Esophagus (tissue), 2 donors: ENCODE measurements at regions not wholly inside any gene's neighbourhood (a gene's known extent, or its start where the extent isn't known, plus 50 kb on each side); places are given as distances from the start of the nearest gene placed in this dataset.

Experiments used
- H3K27ac ChIP-seq, 2 donors: one replicate each; pipeline ENCODE4 v1.5.1; 2013; ENCODE audit warnings: low read depth in 2 of 2, mild to moderate bottlenecking in 2 of 2, inconsistent platforms in 1 of 2, low read length in 1 of 2, moderate library complexity in 1 of 2
- H3K27me3 ChIP-seq, 2 donors: one replicate each; pipeline ENCODE4 v1.6.1; 2013; ENCODE audit warnings: low read length in 2 of 2, control low read depth in 1 of 2, mild to moderate bottlenecking in 1 of 2; ENCODE audit not compliant: insufficient read depth in 2 of 2, control insufficient read depth in 1 of 2
- H3K36me3 ChIP-seq, 2 donors: one replicate each; pipeline ENCODE4 v1.6.1; 2013; ENCODE audit warnings: low read length in 1 of 2; ENCODE audit not compliant: control insufficient read depth in 2 of 2, insufficient read depth in 2 of 2
- H3K4me1 ChIP-seq, 2 donors: one replicate each; pipeline ENCODE4 v1.6.1; 2013; ENCODE audit warnings: low read length in 1 of 2; ENCODE audit not compliant: control insufficient read depth in 2 of 2, insufficient read depth in 2 of 2
- H3K4me3 ChIP-seq, 2 donors: one replicate each; pipeline ENCODE4 v1.5.1; 2013; ENCODE audit warnings: low read length in 2 of 2, mild to moderate bottlenecking in 2 of 2, low read depth in 1 of 2, moderate library complexity in 1 of 2
- H3K9me3 ChIP-seq, 2 donors: one replicate each; pipeline ENCODE4 v1.6.1; 2013; ENCODE audit warnings: mild to moderate bottlenecking in 2 of 2, low read depth in 1 of 2, low read length in 1 of 2, moderate library complexity in 1 of 2; ENCODE audit not compliant: control insufficient read depth in 2 of 2, insufficient read depth in 1 of 2
- WGBS, 2 donors: extraction: QIAGEN DNeasy Blood & Tissue Kit; methylation state at CpG; one replicate each; pipeline ENCODE4 v1.1.7; 2013; 5-methylcytosine and 5-hydroxymethylcytosine counted together
- donor health status: healthy with polysubstance abuse.
- donor health status: Bipolar disorder and iron deficiency.

GRCh38 chr4:96974295-96974694 lies 1134.4 kb downstream of the PDHA2 start:
- Histone ChIP-seq H3K27ac (no peak overlapping the region), H3K9me3 (no peaks in the 10 kb centered on the region), H3K36me3 (no peaks in the 10 kb centered on the region), H3K4me3 (no peak overlapping the region), H3K27me3 (no peaks in the 10 kb centered on the region), H3K4me1 (no peaks in the 10 kb centered on the region)
- WGBS, 2 donors: 51 to 63% methylated on average over 2 of the region's 2 CpGs

- Histone ChIP-seq H3K27me3 (no peaks in the 10 kb centered on the region), H3K9me3 (no peaks in the 10 kb centered on the region), H3K4me3 (no peak overlapping the region), H3K36me3 (no peaks in the 10 kb centered on the region), H3K4me1 (no peaks in the 10 kb centered on the region), H3K27ac (no peak overlapping the region)
- WGBS, 2 donors: 50 to 69% methylated on average over 1 of the region's 1 CpG
Measured at GRCh38 chr4:96983830-96984229, 1143.9 kb downstream of the PDHA2 start.

GRCh38 chr4:96986816-96987215 lies 1146.9 kb downstream of the PDHA2 start:
- Histone ChIP-seq H3K9me3 (peaks cover 0 to 4% of the 10 kb centered on the region in 2 donors), H3K27me3 (no peaks in the 10 kb centered on the region), H3K4me1 (no peaks in the 10 kb centered on the region), H3K27ac (no peak overlapping the region), H3K36me3 (no peaks in the 10 kb centered on the region), H3K4me3 (no peak overlapping the region)
- 55 to 64% methylated on average over 1 of the region's 1 CpG for WGBS, 2 donors

- Histone ChIP-seq H3K27ac (no peak overlapping the region), H3K4me1 (no peaks in the 10 kb centered on the region), H3K9me3 (peaks cover 0 to 4% of the 10 kb centered on the region in 2 donors), H3K36me3 (no peaks in the 10 kb centered on the region), H3K27me3 (no peaks in the 10 kb centered on the region), H3K4me3 (no peak overlapping the region)
- 80 to 89% methylated on average over 1 of the region's 1 CpG for WGBS, 2 donors
Measured at GRCh38 chr4:96991083-96991482, 1151.2 kb downstream of the PDHA2 start.

- H3K27me3 ChIP-seq: no peaks in the 10 kb centered on the region
- WGBS, 2 donors: 89% methylated on average over 4 of the region's 4 CpGs
Measured at GRCh38 chr4:96992443-96992842, 1150.8 kb downstream of the STPG2 start.

GRCh38 chr4:96993560-96993959 lies 1149.7 kb downstream of the STPG2 start:
- peaks cover 0 to 4% of the 10 kb centered on the region in 2 donors for H3K9me3 ChIP-seq
- H3K27ac ChIP-seq: no peak overlapping the region
- WGBS, 2 donors: 62 to 63% methylated on average over 3 of the region's 3 CpGs
- H3K27me3 ChIP-seq: no peaks in the 10 kb centered on the region
- H3K4me3 ChIP-seq: no peak overlapping the region
- no peaks in the 10 kb centered on the region for H3K4me1 ChIP-seq
- no peaks in the 10 kb centered on the region for H3K36me3 ChIP-seq

More at GRCh38 chr4:96992443-96992842, 1150.8 kb downstream of the STPG2 start:
- H3K4me3 ChIP-seq: no peak overlapping the region
- no peaks in the 10 kb centered on the region for H3K4me1 ChIP-seq
- H3K36me3 ChIP-seq: no peaks in the 10 kb centered on the region
- no peak overlapping the region for H3K27ac ChIP-seq
- H3K9me3 ChIP-seq: peaks cover 0 to 4% of the 10 kb centered on the region in 2 donors

GRCh38 chr4:97003715-97004114 lies 1139.6 kb downstream of the STPG2 start:
- Histone ChIP-seq H3K36me3 (no peaks in the 10 kb centered on the region), H3K4me3 (no peak overlapping the region), H3K9me3 (no peaks in the 10 kb centered on the region), H3K27me3 (no peaks in the 10 kb centered on the region), H3K27ac (no peak overlapping the region), H3K4me1 (no peaks in the 10 kb centered on the region)

GRCh38 chr4:97013309-97013708 lies 1130.0 kb downstream of the STPG2 start:
- H3K27me3 ChIP-seq: no peaks in the 10 kb centered on the region
- H3K4me3 ChIP-seq: no peak overlapping the region
- no peak overlapping the region for H3K27ac ChIP-seq
- no peaks in the 10 kb centered on the region for H3K4me1 ChIP-seq
- no peaks in the 10 kb centered on the region for H3K36me3 ChIP-seq
- 82 to 92% methylated on average over 3 of the region's 3 CpGs for WGBS, 2 donors
- H3K9me3 ChIP-seq: no peaks in the 10 kb centered on the region

GRCh38 chr4:97013711-97014110 lies 1129.6 kb downstream of the STPG2 start:
- WGBS, 2 donors: 64 to 69% methylated on average over 2 of the region's 2 CpGs
- no peaks in the 10 kb centered on the region for H3K4me1 ChIP-seq
- H3K9me3 ChIP-seq: no peaks in the 10 kb centered on the region
- no peak overlapping the region for H3K4me3 ChIP-seq
- H3K27me3 ChIP-seq: no peaks in the 10 kb centered on the region
- H3K36me3 ChIP-seq: no peaks in the 10 kb centered on the region
- no peak overlapping the region for H3K27ac ChIP-seq

GRCh38 chr4:97015301-97015700 lies 1128.0 kb downstream of the STPG2 start:
- no peaks in the 10 kb centered on the region for H3K27me3 ChIP-seq
- no peaks in the 10 kb centered on the region for H3K9me3 ChIP-seq
- H3K36me3 ChIP-seq: no peaks in the 10 kb centered on the region
- no peaks in the 10 kb centered on the region for H3K4me1 ChIP-seq
- no peak overlapping the region for H3K4me3 ChIP-seq
- 64 to 73% methylated on average over 1 of the region's 1 CpG for WGBS, 2 donors
- no peak overlapping the region for H3K27ac ChIP-seq
